ENCODE measurements at regions not wholly inside any gene's neighbourhood (a gene's known extent, or its start where the extent isn't known, plus 50 kb on each side); places are given as distances from the start of the nearest gene placed in this dataset.

DNA sequence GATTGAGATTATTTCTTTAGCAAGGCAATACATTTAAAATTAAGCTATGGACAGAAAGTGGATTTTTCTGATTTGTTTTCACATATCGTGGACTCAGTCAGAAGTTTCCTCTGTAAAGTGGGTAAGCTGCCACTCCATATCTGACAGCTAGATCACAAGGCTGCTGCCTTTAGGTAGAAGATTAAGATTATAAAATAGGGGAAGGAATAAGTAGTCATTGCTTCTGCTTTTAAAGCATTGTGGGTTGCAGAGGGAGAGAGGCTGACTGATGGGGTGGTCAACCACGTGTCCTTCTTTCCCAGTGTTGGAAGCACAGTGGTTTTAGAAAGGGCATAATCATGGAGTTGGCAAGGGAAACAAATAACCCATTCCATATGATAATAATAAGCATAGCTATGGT lies 74.3 kb upstream of the MOCS2 start:
- TF ChIP-seq, protein P1, sequence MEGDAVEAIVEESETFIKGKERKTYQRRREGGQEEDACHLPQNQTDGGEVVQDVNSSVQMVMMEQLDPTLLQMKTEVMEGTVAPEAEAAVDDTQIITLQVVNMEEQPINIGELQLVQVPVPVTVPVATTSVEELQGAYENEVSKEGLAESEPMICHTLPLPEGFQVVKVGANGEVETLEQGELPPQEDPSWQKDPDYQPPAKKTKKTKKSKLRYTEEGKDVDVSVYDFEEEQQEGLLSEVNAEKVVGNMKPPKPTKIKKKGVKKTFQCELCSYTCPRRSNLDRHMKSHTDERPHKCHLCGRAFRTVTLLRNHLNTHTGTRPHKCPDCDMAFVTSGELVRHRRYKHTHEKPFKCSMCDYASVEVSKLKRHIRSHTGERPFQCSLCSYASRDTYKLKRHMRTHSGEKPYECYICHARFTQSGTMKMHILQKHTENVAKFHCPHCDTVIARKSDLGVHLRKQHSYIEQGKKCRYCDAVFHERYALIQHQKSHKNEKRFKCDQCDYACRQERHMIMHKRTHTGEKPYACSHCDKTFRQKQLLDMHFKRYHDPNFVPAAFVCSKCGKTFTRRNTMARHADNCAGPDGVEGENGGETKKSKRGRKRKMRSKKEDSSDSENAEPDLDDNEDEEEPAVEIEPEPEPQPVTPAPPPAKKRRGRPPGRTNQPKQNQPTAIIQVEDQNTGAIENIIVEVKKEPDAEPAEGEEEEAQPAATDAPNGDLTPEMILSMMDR (IDR thresholded peaks at IDR 0.05): no peak
- no peak for TF ChIP-seq ZFX (IDR thresholded peaks at IDR 0.05; ENCODE audit: borderline replicate concordance)
- no peak overlapping the region for H3K27ac ChIP-seq

DNA sequence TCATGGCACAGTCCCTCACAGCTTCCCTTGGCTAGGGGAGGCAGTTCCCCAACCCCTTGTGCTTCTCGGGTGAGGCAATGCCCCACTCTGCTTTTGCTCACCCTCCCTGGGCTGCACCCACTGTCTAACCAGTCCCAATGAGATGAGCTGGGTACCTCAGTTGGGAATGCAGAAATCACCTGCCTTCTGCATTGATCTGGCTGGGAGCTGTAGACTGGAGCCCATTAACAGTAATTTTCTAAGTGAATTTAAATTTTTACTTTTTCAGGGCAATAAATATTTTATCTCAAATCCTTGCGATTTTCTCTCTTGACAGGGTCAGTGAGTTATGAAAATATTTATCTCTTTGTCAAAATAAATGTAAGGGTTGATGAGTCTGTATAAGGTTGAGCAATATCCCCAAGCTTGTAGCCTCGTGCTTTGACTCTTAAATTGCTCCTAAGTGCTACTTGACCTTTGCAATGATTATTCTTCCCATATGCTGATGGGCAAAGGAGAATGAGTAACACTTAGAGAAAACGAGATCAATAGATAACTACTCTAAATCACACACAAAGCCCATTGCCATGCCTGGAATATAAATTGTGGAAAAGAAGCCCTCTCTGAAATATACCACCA lies 82.1 kb upstream of the MOCS2 start:
- no peak overlapping the region for H3K27ac ChIP-seq
- TF ChIP-seq, protein P1 (IDR thresholded peaks at IDR 0.05): no peak
- no peak for TF ChIP-seq ZFX (IDR thresholded peaks at IDR 0.05; ENCODE audit: borderline replicate concordance)

DNA sequence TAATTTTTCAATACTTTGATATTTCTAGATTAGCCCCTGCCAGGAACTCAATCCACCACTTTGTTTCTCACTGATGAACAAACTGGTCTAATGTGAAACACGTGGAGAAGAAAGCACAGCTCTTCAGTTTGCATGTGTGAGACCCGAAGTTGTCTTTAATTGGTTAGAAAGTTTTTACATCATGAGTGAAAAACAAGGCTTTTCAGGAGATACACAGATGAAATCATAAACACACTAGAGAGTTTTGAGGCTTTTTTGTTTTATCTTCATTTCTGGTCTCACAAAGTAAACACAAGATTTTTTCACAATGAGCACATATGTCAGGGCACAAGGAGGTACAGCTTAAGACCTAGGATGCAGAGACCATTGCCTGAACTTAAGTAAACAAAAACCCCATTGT lies 84.5 kb upstream of the MOCS2 start:
- H3K27ac ChIP-seq: no peak overlapping the region
- no peak for TF ChIP-seq ZFX (IDR thresholded peaks at IDR 0.05; ENCODE audit: borderline replicate concordance)
- TF ChIP-seq, protein P1 (IDR thresholded peaks at IDR 0.05): no peak

DNA sequence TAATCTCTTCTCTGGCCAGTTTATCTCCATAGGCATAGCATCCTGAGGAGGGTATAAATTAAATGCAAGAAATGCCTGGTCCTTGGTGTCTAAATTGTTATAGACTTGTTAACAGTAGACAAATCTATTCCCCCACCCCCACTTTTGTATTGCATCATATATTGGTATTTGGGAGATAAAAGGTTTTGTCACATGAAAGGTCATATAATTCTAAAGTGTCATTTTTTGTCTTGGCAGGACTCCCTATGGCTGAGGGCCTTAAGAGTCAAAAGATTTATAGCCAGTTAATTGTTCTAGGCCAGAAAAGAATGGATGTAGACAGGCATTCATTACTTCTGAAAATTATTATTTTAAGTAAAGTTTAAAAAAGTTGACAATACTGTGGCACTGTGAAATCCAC lies 90.3 kb upstream of the MOCS2 start:
- H3K27ac ChIP-seq: no peak overlapping the region
- TF ChIP-seq, protein P1 (IDR thresholded peaks at IDR 0.05): no peak
- no peak for TF ChIP-seq ZFX (IDR thresholded peaks at IDR 0.05; ENCODE audit: borderline replicate concordance)

DNA sequence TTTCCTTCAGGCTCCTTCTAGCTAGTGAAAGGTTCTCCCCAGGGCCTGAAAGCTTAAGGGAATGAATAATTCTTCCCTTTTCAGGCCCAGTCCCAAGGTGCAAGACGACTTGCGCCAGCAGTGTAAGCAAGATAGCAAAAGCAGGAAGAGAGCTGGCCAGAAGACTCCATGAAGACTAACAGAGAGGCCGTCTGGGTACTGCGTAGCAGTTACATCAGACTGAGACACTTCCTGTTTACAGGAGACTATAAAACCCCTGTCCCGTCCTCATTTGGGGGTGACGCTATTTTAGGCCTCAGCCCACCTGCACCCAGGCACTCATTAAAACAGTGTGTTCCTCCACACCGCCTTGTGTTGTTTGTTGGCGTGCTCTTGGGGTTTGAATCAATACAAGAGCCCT lies 90.7 kb upstream of the MOCS2 start:
- TF ChIP-seq ZFX (IDR thresholded peaks at IDR 0.05; ENCODE audit: borderline replicate concordance): no peak

DNA sequence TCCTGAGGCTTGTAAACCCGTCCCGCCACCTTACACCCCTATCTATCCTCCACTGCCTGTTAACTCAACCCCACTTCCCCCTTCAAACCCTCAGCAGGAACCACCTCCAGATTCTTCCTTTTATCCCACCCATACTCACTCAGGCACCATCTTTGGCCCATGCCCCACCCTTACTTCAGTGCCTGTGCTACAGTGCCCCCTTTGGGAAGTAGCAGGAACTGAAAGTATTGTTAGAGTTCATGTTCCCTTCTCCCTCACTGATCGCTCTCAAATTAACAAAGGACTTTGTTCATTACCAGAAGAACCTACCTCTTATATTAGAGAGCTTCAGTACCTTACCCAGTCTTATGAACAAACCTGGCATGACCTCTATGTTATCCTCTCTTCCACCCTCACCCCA lies 92.2 kb upstream of the MOCS2 start:
- H3K27ac ChIP-seq: no peak overlapping the region
- TF ChIP-seq ZFX (IDR thresholded peaks at IDR 0.05; ENCODE audit: borderline replicate concordance): no peak
- TF ChIP-seq, protein P1 (IDR thresholded peaks at IDR 0.05): peak; percentile 55

More for the DNA sequence above, 90.7 kb upstream of the MOCS2 start:
- no peak overlapping the region for H3K27ac ChIP-seq

DNA sequence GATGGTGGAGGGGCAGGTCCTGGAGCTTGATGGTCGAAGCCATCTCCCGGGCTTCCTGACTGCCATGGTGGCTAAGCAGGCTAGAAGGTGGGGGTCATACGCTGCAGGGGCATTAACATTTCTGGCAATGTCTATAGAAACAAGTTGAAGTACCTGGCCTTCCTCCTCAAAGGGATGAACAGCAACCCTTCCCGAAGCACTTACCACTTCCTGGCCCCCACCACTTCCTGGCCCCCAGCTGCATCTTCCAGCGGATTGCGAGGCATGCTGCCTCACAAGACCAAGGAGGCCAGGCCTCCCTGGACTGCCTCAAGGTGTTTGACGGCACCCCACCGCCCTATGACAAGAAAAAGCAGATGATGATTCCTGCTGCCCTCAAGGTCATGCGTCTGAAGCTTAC lies 97.0 kb upstream of the MOCS2 start:
- no peak for TF ChIP-seq ZFX (IDR thresholded peaks at IDR 0.05; ENCODE audit: borderline replicate concordance)
- TF ChIP-seq, protein P1 (IDR thresholded peaks at IDR 0.05): no peak
- H3K27ac ChIP-seq: no peak overlapping the region

DNA sequence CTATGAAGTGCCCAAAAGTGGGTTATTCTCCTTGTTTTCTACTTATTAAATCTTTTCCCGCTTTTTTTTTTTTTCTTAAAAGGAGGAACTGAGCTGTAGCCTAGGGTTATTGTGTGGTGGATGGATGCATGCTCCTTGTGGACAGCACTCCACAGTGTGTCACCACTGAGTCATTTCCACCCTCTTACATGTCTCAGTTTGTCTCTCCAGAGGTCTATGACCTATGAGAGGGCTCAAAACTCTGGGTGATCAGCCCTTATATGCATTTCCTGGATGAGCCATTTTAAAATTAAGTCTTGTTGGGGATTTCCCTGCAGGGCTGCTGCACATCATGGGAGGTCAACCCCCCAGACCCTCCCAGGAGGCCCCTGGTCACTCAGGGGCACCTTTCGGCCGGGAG lies 102.2 kb upstream of the MOCS2 start:
- TF ChIP-seq ZFX (IDR thresholded peaks at IDR 0.05; ENCODE audit: borderline replicate concordance): no peak
- TF ChIP-seq, protein P1 (IDR thresholded peaks at IDR 0.05): no peak
- H3K27ac ChIP-seq: no peak overlapping the region
